WI38 (cell line): ENCODE measurements at regions not wholly inside any gene's neighbourhood (a gene's known extent, or its start where the extent isn't known, plus 50 kb on each side); places are given as distances from the start of the nearest gene placed in this dataset.

Experiments
- H3K4me3 ChIP-seq: 2 replicates; pipeline ENCODE4 v1.5.1; 2011; ENCODE audit warnings: low read depth, mild to moderate bottlenecking, control low read depth, low read length
- CTCF ChIP-seq: IDR thresholded peaks from 2 replicates; pipeline ENCODE4 v1.5.1; 2012; ENCODE audit warnings: low read depth, mild to moderate bottlenecking, control low read depth, low read length

GRCh38 chr5:17802256-17802655 lies 168.0 kb downstream of the TAF11L14 start:
- H3K4me3 ChIP-seq: no peak overlapping the region
- TF ChIP-seq CTCF: no peak

- no peak overlapping the region for H3K4me3 ChIP-seq
- no peak for TF ChIP-seq CTCF
Observed at GRCh38 chr5:17803971-17804370, 169.7 kb downstream of the TAF11L14 start.

DNA sequence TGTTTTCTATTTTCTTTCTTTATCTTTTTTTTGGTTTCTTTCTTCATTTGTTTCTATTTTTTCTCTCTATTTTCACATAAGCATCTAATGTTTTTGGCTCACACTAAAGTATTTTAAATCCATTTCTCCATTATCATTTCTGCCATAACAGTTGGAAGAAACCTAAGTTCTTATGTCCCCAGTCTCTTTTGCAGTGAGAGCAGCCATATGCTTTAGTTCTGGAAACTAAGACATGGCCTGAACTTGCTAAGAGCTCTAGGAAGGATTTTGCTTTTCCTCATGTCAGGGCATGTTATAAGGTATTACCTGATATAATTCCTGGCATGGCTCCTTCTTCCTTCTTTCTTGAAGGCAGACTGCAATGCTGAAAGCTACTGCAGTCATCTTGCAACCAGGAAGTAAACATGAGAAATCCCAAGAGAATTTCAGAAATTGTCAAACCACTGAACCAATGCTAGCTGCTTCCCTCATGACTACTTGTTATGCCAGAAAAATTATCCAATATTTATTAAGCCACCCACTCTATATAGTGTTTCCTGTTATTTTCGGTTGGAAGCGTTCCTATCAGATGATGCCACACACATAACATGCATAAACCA lies 171.1 kb downstream of the TAF11L14 start:
- no peak for TF ChIP-seq CTCF
- no peak overlapping the region for H3K4me3 ChIP-seq

GRCh38 chr5:17806818-17807468 lies 172.7 kb downstream of the TAF11L14 start:
- no peak overlapping the region for H3K4me3 ChIP-seq
- no peak for TF ChIP-seq CTCF

GRCh38 chr5:17808566-17808965 lies 174.3 kb downstream of the TAF11L14 start:
- no peak for TF ChIP-seq CTCF
- H3K4me3 ChIP-seq: no peak overlapping the region

GRCh38 chr5:17810734-17811133 lies 176.5 kb downstream of the TAF11L14 start:
- TF ChIP-seq CTCF: no peak
- no peak overlapping the region for H3K4me3 ChIP-seq

GRCh38 chr5:17813214-17813613 lies 179.0 kb downstream of the TAF11L14 start:
- TF ChIP-seq CTCF: no peak
- H3K4me3 ChIP-seq: no peak overlapping the region
